Glutamatergic neuron (in vitro differentiated cells): ENCODE measurements at regions not wholly inside any gene's neighbourhood (a gene's known extent, or its start where the extent isn't known, plus 50 kb on each side); places are given as distances from the start of the nearest gene placed in this dataset.

Source experiments
- DNase-seq: peaks from one replicate; pipeline ENCODE4 v3.0.0; 2022
- H3K27ac Mint-ChIP-seq: one replicate; pipeline ENCODE4 v1.8.0; 2020; ENCODE audit warnings: mild to moderate bottlenecking, mixed read lengths, inconsistent platforms; ENCODE audit not compliant: unreplicated experiment
- H3K27me3 Mint-ChIP-seq: one replicate; pipeline ENCODE4 v1.8.0; 2020; ENCODE audit warnings: mild to moderate bottlenecking, moderate library complexity, mixed read lengths, inconsistent platforms; ENCODE audit not compliant: unreplicated experiment
- H3K36me3 Mint-ChIP-seq: one replicate; pipeline ENCODE4 v1.8.0; 2020; ENCODE audit warnings: mild to moderate bottlenecking, mixed read lengths, inconsistent platforms; ENCODE audit not compliant: unreplicated experiment
- H3K4me1 Mint-ChIP-seq: one replicate; pipeline ENCODE4 v1.8.0; 2020; ENCODE audit warnings: mild to moderate bottlenecking, low read depth, mixed read lengths, inconsistent platforms; ENCODE audit not compliant: unreplicated experiment
- H3K4me3 Mint-ChIP-seq: one replicate; pipeline ENCODE4 v1.8.0; 2020; ENCODE audit warnings: mild to moderate bottlenecking, mixed read lengths, inconsistent platforms; ENCODE audit not compliant: unreplicated experiment
- H3K9me3 Mint-ChIP-seq: one replicate; pipeline ENCODE4 v1.8.0; 2020; ENCODE audit warnings: mild to moderate bottlenecking, moderate library complexity, mixed read lengths, inconsistent platforms; ENCODE audit not compliant: unreplicated experiment
- TF ChIP-seq, protein P1 (sequence below): fragments of 200-600 bp; sonication (generic); IDR thresholded peaks from one replicate; pipeline ENCODE4 v1.5.0; 2021; ENCODE audit not compliant: partially characterized antibody, unreplicated experiment

DNA sequence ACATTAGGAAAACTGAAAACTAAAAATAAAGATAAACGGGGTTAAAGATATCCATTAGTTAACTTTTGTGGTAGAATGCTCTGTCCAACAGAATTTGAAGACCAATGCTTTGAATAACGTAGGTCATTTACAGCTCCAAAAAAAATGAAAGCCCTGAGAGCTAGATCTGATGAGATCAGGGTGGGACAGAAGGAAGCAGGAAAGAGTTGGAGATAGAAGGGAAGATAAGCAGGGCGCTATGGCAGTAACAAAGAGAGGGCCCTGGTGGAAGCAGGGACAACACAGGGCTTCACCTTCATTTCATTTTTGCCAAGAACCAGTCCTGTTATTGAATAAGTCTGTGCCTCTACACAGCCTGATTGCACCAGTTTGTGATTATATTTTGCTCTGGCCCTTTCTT, 51.0 kb upstream of the RGS8 start:
- TF ChIP-seq, protein P1, sequence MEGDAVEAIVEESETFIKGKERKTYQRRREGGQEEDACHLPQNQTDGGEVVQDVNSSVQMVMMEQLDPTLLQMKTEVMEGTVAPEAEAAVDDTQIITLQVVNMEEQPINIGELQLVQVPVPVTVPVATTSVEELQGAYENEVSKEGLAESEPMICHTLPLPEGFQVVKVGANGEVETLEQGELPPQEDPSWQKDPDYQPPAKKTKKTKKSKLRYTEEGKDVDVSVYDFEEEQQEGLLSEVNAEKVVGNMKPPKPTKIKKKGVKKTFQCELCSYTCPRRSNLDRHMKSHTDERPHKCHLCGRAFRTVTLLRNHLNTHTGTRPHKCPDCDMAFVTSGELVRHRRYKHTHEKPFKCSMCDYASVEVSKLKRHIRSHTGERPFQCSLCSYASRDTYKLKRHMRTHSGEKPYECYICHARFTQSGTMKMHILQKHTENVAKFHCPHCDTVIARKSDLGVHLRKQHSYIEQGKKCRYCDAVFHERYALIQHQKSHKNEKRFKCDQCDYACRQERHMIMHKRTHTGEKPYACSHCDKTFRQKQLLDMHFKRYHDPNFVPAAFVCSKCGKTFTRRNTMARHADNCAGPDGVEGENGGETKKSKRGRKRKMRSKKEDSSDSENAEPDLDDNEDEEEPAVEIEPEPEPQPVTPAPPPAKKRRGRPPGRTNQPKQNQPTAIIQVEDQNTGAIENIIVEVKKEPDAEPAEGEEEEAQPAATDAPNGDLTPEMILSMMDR = no peak
- Mint-ChIP-seq H3K27ac (no peak overlapping the region), H3K36me3 (no peaks in the 10 kb centered on the region), H3K4me1 (peaks cover 8% of the 10 kb centered on the region), H3K27me3 (no peaks in the 10 kb centered on the region), H3K9me3 (peaks cover 3% of the 10 kb centered on the region), H3K4me3 (no peak overlapping the region)
- no peak for DNase-seq

DNA sequence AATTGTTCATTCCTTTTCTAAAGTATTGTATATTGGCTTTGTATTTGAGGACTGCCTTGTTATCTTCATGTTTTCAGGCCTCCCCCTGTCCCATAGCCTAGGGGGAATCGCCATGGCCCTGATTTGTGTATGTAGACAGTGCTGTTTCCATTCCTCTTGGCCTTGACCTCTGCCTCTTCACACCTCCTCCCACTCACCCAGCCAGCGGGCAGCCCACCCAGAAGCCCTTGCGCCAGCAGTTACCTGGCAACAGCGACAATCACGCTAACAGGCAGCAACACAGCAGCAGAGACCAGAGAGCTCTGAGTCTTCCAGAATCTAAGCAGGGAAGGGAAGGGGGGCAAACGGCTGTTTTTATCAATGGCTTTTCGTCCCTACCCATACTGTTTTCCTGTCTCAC, 50.0 kb upstream of the NPL start:
- Mint-ChIP-seq H3K4me1 (peaks cover 4% of the 10 kb centered on the region), H3K27ac (peak overlapping the region; percentile 16), H3K36me3 (no peaks in the 10 kb centered on the region), H3K27me3 (peaks cover 3% of the 10 kb centered on the region), H3K4me3 (no peak overlapping the region), H3K9me3 (peaks cover 5% of the 10 kb centered on the region)
- DNase-seq = peak; percentile 26
- TF ChIP-seq, protein P1 = no peak
